ENCODE measurements at regions not wholly inside any gene's neighbourhood (a gene's known extent, or its start where the extent isn't known, plus 50 kb on each side); places are given as distances from the start of the nearest gene placed in this dataset.

DNA sequence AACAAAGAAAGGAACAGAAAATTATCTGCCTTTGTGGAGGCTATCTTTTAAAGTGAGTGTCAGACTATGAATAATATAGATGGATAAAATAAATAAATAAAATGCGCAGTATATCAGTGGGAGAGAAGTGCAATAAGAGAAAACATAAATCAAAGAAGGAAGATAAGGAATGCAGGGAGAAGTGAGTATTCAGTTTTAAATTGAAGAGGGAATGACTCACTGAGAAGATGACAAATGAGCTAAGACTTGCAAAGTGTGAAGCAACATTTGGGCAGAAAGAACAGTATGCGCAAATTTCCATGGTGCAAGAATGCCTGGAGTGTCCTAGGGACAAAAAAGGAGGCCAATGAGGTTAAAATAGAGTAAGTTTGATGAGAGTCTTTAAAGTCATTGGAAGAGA is 1300.1 kb upstream of the ALCAM start:
- DNase-seq: no peak

DNA sequence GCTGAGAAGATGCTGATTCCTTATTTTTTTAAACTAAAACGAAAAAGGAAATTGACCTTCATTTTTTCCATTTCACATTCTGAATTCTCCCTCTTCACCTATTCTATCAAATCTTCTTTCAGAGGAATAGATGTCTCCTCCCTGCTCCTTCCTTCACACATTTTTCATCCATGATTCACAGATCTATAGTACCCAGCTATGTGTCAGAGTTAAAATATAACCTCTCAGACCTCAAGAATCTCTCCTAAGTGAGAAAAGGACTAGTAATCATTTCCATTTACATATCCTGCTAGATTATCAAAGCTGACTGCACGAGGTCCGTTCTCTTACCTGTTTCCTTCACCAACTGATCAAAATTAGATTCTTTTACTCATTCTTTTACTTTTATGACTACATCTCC is 1297.6 kb upstream of the ALCAM start:
- no peak for DNase-seq

DNA sequence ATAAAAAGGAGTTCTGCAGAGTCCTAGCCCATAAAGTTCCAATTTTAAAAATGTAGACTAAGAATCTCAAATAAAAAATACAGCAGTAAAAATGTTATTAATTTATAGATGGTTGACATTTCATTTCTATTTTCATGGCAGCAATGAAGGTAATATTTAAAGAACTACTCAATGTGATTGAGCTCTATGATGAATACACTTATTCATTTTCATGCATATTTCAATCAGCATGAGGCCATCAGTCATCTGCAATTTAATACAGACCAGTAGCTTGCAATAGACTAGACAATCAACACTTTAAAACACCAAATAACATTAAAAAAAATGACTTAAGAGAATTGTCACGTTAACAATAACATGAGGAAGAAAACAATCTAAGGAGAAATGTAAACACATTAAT is 1295.8 kb upstream of the ALCAM start:
- no peak for DNase-seq

DNA sequence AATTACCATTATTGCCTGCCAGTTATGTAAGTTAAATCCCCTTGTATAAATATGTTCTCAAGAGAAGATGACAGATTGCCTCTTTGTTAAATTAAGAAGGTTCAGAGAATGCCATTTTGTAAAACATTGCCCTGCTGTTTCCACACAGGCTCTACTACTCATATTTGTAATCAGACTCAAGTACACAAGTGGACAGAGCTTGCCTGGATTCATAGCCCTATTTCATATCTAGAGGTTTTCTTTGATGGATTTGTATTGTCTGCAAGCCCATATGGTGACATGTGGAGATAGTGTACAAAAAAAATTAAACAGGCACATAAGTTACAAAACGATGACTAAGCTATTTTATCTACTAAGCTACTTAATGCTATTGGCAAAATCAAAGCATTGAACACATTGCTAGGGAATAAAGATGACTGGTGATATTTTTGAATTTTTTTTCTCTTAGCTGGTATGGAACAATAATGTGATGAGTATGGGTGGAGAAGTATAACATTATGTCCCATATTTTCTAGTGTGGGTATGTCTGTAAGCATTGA is 1286.6 kb upstream of the ALCAM start:
- DNase-seq: no peak

DNA sequence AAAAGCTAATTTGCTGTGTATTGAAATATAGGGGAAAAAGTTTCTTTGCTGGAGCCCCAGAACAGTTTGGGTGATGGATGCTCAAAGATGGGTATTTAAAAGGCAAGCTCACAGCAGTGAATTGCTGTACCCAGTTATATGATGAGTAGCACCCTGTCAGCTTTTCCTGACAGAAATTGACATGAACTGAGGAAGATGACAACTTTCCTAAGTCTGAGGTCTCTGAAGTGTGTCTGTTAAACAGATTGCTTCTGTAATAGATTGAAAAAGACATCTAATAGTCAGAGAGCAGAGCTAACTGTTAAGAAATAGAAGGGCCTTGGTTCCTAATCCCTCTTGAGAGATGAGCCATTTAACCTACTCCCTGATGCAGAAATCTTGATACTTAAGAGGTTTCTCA is 1278.0 kb upstream of the ALCAM start:
- DNase-seq: no peak

DNA sequence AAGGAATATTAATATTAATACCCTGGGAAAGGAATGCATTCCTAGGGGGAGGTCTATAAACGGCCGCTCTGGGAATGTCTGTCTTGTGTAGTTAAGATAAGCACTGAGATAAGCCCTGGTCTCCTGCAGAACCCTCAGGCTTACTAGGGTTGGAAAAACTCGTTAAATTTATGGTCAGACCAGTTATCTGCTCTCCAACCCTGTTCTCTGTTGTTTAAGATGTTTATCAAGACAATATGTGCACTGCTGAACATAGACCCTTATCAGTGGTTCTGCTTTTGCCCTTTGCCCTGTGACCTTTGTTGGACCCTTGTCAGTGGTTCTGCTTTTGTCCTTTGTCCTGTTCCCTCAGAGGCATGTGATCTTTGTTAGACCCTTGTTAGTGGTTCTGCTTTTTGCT is 1276.7 kb upstream of the ALCAM start:
- DNase-seq: peak; percentile 32

DNA sequence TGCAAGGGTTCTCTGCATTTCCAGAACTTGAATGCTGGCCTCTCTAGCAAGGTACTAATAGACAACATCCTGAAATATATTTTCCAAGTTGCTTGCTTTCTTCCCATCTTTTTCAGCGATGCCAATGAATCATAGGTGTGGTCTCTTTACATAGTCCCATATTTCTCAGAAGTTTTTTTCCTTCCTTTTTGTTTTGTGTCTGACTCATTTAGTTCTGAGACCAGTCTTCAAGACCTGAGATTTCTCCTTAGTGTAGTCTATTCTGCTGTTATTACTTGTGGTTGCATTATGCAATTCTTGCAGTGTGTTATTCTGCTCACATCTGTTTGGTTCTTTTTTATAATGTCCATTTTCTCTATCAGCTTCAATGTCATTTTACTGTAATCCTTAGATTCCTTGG is 1265.0 kb upstream of the ALCAM start:
- DNase-seq: no peak

DNA sequence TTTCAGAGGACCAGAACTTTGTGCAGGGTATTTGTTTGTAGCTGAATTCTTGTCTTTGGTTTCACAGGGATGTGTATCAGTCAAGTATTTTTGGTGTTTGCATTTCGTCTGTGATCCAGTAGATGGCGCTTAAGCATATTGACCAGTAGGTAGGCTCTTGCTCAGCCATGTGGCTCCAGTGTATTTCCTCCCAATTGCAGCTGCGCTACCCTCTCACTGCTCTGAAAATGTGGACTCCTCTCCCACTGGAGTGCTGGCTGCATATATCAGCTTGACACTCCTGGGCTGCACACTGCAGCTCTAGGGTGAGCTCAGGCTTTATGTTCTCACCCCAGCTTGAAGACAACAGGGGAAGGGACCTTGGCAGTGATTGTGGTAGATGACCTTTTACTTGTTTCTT is 1264.3 kb upstream of the ALCAM start:
- DNase-seq: peak; percentile 69

DNA sequence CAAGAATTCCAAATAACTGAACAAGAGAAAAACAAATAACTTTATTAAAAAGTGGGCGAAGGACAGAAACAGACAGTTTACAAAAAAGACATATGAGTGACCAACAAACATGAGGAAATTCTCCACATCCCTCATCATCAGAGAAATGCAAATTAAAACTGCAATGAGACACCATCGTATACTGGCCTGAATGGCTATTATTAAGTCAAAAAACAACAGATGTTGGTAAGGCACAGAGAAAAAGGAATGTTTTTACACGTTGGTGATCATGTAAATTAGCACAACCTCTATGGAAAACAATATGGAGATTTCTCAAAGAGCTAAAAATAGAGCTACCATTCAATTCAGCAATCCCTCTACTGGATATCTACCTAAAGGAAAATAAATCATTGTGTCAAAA is 1260.4 kb upstream of the ALCAM start:
- DNase-seq: no peak

DNA sequence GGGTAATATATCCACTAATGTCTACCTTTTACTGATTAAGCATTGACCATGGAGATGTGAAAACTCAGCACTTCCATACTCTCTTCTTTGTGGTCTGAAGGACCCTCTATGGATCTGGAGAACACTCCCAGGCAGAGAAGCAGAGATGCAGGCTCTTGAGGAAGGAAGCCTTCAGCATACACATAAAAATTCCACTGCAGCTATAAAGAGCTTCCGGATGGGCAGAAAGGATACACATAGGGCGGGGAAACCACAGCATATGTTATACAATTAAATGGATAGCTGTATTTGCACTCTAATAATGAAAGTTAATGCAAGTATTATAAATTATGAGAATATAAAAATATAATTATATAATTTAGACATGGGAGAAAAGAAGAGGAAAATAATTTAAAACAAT is 1258.2 kb upstream of the ALCAM start:
- no peak for DNase-seq

DNA sequence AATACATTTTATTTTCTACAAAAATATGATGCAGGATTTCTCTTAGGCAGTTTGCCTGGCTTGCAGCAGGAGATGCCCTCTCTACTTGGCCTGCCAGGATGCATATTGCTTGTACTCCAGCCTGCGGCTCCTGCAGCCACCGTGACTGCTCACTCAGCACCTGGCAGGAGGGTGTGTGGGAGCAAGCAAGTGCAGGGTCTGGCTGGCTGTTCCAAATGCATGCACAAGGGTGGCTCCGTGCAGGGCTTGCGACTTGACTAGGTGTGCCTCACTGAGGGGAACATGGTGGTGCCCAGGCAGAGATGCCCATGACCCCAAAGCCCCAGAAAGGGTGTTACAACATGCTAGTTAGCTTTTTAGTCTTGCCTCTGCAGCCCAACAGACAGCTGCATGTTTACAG is 1240.2 kb upstream of the ALCAM start:
- no peak for DNase-seq

DNA sequence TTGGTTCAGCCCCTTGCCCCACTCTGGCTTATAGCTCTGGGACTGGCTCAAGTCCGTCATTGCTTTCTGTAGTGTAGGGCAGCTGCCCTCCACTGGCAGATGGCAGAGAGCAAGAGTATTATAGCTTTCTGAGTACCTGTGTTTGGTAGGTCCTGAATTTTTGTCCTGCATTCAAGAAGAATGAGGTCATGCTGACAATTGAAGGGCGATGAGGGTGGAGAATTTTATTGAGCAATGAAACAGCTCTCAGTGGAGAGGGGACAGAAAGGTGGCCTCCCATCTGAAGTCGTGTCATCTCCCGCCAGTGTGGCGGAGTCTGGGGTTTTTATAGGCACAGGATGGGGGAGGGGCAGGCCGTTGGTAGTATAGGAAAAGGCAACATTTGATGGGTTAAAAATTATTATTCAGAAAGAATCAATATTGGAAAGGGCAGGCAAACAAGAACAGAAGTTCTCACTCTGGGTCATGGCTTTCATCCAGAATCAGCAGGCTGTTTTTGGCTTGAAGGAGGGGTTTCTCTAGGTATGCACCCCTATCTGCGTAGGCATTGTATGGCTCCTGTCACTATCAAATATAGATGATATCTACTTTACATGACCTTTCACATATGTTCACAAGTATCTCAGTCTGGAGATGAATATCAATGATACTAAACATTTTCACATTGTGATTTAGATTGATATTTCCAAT is 1239.7 kb upstream of the ALCAM start:
- no peak for DNase-seq

DNA sequence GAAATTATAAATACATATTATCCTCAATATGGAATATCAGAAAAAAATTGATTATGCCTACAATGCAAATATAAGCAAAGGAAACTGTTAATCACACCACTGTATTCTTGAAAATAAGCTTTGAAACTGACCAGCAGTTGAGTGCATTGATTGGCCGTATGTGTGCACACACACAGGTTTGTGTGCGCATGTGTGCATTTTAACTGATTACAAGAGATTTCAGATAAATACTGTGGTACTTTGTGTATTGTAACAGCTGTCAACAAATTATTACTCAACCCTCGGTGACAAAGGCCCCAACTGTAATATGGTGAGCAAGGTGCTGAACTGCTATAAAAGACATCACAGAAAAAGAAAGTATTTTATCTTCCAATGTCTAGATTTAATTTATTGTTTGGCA is 1238.9 kb upstream of the ALCAM start:
- DNase-seq: no peak

DNA sequence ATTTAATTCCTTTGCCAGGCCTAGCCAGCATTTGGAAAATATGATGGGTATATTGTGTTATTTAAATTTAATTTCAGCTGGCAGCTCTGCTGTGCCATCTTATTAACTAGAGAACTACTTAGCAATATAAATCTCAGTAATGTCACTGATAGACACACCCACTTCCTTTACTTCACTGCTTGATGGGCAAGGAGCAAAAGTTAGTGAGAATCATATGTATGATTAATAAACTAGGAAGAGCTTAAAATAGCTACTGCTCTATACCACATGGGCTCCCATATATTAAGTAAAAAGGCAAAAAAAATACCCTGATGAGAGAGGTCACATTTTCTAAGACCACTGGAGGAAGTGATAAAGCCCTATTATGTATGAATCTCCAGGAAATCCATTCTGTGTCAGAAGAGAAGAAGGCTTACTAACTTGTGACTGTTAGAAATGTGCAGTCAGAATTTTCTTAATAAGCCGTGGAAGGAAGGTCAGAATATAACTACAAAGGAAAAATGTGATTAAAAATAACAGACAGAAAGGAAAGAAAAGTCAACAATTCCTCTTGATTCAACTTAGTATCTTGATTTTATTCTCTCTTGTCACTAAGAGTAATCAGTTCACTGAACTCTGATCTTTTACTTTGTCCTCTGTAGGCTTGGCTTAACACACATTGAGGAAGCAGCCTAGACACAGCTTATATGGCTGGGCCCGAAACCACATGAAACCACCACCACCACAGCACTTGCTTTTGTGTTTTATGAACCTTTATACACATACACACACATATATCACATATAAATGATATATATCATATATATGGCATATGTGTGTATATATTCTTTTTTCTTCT is 1233.9 kb upstream of the ALCAM start:
- no peak for DNase-seq

DNA sequence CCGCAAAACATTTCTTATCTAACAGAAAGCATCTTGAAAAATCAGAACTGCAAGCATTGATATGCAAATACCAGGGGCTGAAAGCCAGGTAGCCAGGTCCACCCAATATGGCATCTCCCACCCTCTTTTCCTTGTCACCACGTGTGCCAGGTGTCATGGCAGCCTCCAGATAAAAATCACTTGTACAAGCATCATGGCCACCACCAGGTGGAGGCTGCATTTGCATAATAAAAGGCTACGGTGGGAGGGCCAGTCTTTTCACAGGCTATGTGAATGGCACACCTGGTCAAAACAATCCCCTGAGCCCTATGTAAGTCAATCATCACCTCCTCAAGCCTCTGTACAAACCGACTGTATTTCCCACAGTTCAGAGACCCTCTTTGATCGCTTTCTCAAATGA is 1233.1 kb upstream of the ALCAM start:
- no peak for DNase-seq

DNA sequence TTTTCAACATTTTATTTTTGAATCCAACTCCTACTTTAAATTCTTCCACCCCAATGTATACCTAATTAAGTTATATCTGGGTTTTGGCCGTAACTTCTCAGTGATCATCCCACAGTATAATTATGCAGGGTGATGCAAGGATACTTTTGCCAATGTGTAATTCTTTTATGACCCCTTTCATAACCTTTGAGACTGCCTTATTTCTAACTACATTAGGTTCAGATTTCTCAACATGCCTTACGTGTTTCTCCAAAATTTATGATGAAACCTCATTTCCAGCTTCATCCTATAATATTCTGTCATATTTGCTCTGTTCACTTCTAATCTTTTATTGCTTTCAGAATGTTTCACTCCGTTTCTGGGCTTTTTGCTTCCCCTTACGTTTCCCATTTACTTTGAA is 1229.6 kb upstream of the ALCAM start:
- DNase-seq: no peak

DNA sequence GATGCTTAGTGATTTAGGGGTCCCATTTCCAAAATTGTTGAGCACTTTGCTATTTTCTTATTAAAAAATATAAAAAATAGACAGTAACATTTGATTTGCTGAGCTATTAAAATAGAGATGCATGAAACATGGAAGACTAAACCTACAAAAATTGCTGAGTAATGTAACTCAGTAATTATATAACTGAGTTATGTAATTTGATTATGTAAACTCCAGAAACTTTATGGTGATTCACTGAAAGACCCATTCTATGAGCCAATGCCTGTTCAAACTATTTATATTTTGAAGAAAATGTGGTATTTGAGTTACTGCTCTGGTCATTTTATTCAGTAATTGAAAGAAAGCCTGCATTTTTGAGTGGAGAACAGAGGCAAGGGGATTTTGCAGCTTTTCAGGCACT is 1221.5 kb upstream of the ALCAM start:
- no peak for DNase-seq

DNA sequence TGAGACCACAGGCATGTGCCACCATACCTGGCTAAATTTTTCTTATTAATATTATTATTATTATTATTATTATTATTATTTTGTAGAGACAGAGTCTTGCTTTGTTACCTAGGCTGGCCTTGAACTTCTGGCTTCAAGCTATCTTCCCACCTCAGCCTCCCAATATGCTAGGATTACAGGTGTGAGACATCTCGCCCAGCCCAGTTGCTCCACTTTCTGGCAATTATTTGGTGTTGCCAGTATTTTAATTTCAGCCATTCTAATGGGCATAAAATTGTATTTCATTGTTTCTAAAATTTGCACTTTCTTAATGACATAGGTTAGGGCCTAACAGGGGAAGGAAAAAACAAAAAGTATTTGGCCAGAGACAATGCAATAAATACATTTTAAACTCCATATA is 1217.6 kb upstream of the ALCAM start:
- no peak for DNase-seq

DNA sequence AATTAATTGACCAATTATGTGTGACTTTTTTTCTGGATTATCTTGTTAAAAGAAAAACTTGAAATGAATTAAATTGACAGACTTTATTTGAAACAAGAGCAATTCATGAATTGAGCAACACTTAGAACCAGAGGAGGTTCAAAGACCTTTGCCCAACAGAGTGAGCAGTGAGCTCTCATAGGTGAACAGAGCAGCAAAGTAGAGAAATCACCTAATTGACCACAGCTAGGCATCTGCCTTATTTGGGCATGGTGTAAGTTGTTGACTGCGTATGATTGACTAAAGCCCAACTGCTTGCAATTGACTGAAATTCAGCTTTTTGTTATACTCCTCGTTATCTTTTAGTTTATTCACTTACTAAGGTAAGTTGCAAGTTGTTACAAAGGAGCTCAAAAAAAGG is 1216.0 kb upstream of the ALCAM start:
- DNase-seq: no peak

DNA sequence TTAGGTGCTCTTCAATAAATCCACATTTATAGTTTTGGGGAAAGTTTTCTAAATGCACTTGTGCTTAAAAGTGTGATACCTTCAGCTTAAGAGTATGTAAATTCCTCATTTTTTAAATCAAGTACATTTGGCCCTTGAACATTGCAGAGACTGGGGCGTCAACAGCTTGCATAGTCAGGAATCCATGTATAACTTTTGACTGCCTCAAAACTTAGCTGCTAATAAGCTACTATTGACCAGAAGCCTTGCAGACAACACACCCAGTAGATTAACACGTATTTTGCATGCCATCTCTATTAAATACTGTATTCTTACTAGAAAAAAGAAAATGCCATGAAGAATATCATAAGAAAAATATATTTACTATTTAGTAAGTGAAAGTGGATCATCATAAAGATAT is 1211.8 kb upstream of the ALCAM start:
- no peak for DNase-seq

DNA sequence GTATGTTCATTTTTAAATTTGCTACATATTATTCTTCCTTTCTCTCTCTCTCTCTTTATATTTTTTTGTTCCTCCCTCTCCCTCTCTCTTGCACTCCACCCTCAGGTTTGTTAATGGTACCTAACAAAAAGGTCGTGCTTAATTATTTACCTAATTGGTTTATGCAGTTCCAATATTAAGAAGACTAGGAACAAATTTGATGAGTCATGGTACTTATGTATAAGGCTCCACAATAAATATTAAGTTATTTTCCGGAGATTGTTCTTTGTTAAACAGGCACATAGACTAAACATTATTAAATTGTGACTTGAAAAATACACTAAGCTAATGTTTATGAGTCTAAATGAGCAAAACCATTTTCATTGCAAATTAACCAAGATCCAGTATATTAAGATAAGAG is 1200.8 kb upstream of the ALCAM start:
- DNase-seq: no peak

DNA sequence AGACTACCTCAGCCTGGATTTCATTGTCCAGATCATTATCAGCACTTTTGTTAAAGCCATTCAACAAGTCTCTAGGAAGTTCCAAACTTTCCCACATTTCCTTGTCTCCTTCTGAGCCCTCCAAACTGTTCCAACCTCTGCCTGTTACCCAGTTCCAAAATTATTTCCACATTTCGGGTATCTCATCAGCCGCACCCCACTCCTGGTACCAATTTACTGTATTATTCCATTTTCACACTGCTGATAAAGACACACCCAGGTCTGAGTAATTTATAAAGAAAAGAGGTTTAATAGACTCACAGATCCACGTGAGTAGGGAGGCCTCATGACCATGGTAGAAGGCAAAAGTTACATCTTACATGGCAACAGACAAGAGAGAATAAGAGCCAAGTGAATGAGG is 1198.3 kb upstream of the ALCAM start:
- no peak for DNase-seq

DNA sequence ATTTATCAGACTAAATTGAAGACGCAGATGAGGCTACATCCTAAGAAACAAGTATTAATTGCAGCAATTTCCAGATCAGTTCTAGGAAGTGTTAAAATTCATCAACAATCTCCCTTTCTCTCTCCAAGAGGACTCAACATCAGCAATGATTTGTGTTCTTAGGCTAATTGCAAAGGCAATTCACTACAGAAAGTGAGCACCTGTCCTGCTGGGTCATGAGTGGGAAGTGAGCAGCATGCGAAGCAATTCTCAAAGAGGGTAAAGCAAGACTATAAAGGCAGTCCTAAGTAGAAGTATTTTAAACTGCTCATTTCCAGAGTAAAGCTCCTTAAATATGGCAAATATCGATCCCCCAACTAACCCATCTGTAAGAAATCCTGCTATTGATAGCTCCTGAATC is 1191.0 kb upstream of the ALCAM start:
- DNase-seq: no peak

DNA sequence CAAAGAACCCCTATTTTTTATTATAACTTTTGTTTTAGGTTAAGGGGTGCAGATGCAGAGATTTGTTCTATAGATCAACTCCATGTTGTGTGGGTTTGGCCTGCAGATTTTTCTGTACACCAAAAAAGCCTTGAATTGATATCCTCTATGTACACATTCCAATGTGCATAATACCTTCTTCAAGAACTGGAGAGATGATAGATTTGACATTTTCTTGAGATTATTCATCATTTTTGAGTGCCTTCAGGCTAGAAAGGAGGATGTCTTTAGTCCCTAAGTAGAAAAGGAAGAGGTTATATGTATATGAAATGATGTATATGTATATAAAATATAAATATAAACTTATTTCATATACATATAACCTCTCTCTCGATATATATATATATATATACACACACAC is 1190.0 kb upstream of the ALCAM start:
- no peak for DNase-seq

DNA sequence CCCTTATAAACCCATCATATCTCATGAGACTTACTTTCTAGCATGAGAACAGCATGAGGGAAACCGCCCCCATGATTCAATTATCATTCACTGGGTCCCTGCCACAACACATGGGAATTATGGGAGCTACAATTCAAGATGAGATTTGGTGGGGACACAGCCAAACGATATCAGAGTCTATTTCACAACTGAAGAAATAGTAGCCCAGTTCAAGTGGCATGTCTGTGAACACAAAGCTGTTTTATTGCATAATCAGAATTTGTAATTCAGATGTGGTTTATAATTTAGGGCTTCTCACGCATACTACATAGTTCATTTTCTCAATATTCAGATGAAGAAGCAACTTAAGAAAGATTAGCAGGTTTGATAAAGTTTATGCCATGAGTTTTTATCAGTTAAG is 1188.0 kb upstream of the ALCAM start:
- DNase-seq: no peak

Measured in OCI-M1 (cell line).